Keratinocyte (primary cell): ENCODE measurements at regions not wholly inside any gene's neighbourhood (a gene's known extent, or its start where the extent isn't known, plus 50 kb on each side); places are given as distances from the start of the nearest gene placed in this dataset.

ENCODE experiments used
- DNase-seq: peaks from one replicate; pipeline ENCODE4 v3.0.0-alpha.2; 2011; ENCODE audit warnings: low read depth, missing footprints, low spot score
- FAIRE-seq: peaks from 2 replicates; lab custom pipeline; 2011; peaks lifted over from hg19 to GRCh38; lab: Jason Lieb, UNC
- H2AFZ ChIP-seq: 2 replicates; pipeline ENCODE4 v1.6.0; 2012; ENCODE audit warnings: low read length, control low read depth, inconsistent platforms; ENCODE audit not compliant: control insufficient read depth
- H3K27ac ChIP-seq: 2 replicates; pipeline ENCODE4 v1.5.1; 2011; ENCODE audit warnings: low read length; ENCODE audit not compliant: control insufficient read depth, insufficient read depth
- H3K27me3 ChIP-seq: 3 replicates; pipeline ENCODE4 v1.6.0; 2011; ENCODE audit warnings: low read length; ENCODE audit not compliant: control insufficient read depth, insufficient read depth; ENCODE audit errors: extremely low read depth
- H3K36me3 ChIP-seq, 2 experiments: 2 replicates in 1 of 2; 3 replicates in 1 of 2; pipeline ENCODE4 v1.5.1; 2011; ENCODE audit warnings: low read length in 2 of 2, mild to moderate bottlenecking in 1 of 2; ENCODE audit not compliant: control insufficient read depth in 2 of 2, insufficient read depth in 2 of 2; ENCODE audit errors: extremely low read depth in 1 of 2
- H3K4me1 ChIP-seq: 3 replicates; pipeline ENCODE4 v1.5.1; 2011; ENCODE audit warnings: low read length; ENCODE audit not compliant: control insufficient read depth, insufficient read depth; ENCODE audit errors: extremely low read depth
- H3K4me2 ChIP-seq: 3 replicates; pipeline ENCODE4 v1.6.0; 2011; ENCODE audit warnings: low read depth, low read length; ENCODE audit not compliant: control insufficient read depth, insufficient read depth; ENCODE audit errors: extremely low read depth
- H3K4me3 ChIP-seq, 3 experiments: fragments of 200-600 bp in 1 of 3; sonication (generic) in 1 of 3; 2 replicates in 2 of 3; 3 replicates in 1 of 3; pipeline ENCODE4 v1.5.1; 2011 to 2016; ENCODE audit warnings: low read length in 3 of 3, mild to moderate bottlenecking in 3 of 3, control low read depth in 2 of 3, inconsistent platforms in 1 of 3, low read depth in 1 of 3, mixed read lengths in 1 of 3, mixed run types in 1 of 3, moderate library complexity in 1 of 3; ENCODE audit not compliant: control insufficient read depth in 2 of 3, insufficient read depth in 2 of 3; ENCODE audit errors: extremely low read depth in 1 of 3
- H3K79me2 ChIP-seq: 2 replicates; pipeline ENCODE4 v1.6.0; 2012; ENCODE audit warnings: low read length; ENCODE audit not compliant: control insufficient read depth, insufficient read depth
- H3K9ac ChIP-seq: 3 replicates; pipeline ENCODE4 v1.6.0; 2011; ENCODE audit warnings: low read length; ENCODE audit not compliant: control insufficient read depth, insufficient read depth; ENCODE audit errors: extremely low read depth
- H3K9me1 ChIP-seq: 3 replicates; pipeline ENCODE4 v1.6.0; 2011; ENCODE audit warnings: low read length; ENCODE audit not compliant: control insufficient read depth, insufficient read depth; ENCODE audit errors: extremely low read depth
- H3K9me3 ChIP-seq: 2 replicates; pipeline ENCODE4 v1.5.1; 2012; ENCODE audit warnings: low read depth, low read length; ENCODE audit not compliant: control insufficient read depth
- H4K20me1 ChIP-seq: 3 replicates; pipeline ENCODE4 v1.6.0; 2011; ENCODE audit warnings: low read length; ENCODE audit not compliant: control insufficient read depth, insufficient read depth; ENCODE audit errors: extremely low read depth
- EZH2 ChIP-seq: IDR thresholded peaks from one replicate; pipeline ENCODE4 v1.6.1; 2012; ENCODE audit warnings: inconsistent platforms, mild to moderate bottlenecking, low read length, moderate library complexity
- dilution Hi-C: fragments of 300-500 bp; cut with MboI; formaldehyde crosslinking; loops from one replicate; pipeline ENCODE4 v1.7.0; 2020; ENCODE audit warnings: low sequenced_read_pairs; ENCODE audit not compliant: extremely low pct_ligation_motif_present
- TF ChIP-seq, protein P1 (sequence below), 3 experiments: IDR thresholded peaks in 1 of 3; conservative IDR thresholded peaks in 1 of 3; optimal IDR thresholded peaks in 1 of 3; 2 replicates in 2 of 3; 3 replicates in 1 of 3; pipeline versions ENCODE3 to v1.5.1; 2011; ENCODE audit warnings: low read length in 3 of 3, mild to moderate bottlenecking in 3 of 3, moderate library complexity in 2 of 3, control low read depth in 1 of 3, inconsistent platforms in 1 of 3; ENCODE audit not compliant: insufficient read depth in 2 of 3; ENCODE audit errors: extremely low read depth in 1 of 3

DNA sequence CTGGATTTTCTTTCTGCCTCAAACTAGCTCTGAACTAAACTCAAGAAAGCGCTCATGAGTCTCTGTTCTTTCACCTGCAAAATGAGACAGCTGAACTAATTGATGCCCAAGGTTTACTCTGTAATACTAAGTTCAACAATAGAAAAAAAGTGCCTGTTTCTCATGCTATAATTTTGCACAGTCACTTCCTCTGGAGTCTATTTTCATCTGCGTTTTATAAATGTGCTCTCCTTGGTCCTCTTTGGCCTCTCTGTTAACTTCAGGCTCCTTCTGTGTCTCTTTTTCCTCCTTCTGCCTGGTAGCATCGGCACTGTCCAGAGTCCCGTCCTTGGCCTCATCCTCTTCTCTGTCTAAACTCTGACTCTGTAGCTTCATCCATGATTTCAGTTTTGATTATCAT lies 311.9 kb upstream of the TLE4 start:
- no peaks in the 10 kb centered on the region for H3K79me2 ChIP-seq
- H3K4me3 ChIP-seq, result no peak overlapping the region
- no peaks in the 10 kb centered on the region for H3K9me3 ChIP-seq
- H4K20me1 ChIP-seq, result no peaks in the 10 kb centered on the region
- DNase-seq, result no peak
- H2AFZ ChIP-seq, result no peak overlapping the region
- no peak overlapping the region for H3K27ac ChIP-seq
- dilution Hi-C loops, result no loop called here
- H3K36me3 ChIP-seq, result no peaks in the 10 kb centered on the region
- H3K4me2 ChIP-seq, result no peak overlapping the region
- no peak overlapping the region for H3K9ac ChIP-seq
- peaks cover 5% of the 10 kb centered on the region for H3K4me1 ChIP-seq
- no peak for TF ChIP-seq EZH2
- TF ChIP-seq, protein P1, sequence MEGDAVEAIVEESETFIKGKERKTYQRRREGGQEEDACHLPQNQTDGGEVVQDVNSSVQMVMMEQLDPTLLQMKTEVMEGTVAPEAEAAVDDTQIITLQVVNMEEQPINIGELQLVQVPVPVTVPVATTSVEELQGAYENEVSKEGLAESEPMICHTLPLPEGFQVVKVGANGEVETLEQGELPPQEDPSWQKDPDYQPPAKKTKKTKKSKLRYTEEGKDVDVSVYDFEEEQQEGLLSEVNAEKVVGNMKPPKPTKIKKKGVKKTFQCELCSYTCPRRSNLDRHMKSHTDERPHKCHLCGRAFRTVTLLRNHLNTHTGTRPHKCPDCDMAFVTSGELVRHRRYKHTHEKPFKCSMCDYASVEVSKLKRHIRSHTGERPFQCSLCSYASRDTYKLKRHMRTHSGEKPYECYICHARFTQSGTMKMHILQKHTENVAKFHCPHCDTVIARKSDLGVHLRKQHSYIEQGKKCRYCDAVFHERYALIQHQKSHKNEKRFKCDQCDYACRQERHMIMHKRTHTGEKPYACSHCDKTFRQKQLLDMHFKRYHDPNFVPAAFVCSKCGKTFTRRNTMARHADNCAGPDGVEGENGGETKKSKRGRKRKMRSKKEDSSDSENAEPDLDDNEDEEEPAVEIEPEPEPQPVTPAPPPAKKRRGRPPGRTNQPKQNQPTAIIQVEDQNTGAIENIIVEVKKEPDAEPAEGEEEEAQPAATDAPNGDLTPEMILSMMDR (optimal IDR thresholded peaks at IDR 0.05 in 1 of 3, IDR thresholded peaks at IDR 0.05 in 1 of 3, conservative IDR thresholded peaks at IDR 0.05 in 1 of 3; ENCODE audit: extremely low read depth in 1 of 3, insufficient read depth in 2 of 3, low read length in 3 of 3), result no peak
- FAIRE-seq, result no peak
- no peaks in the 10 kb centered on the region for H3K9me1 ChIP-seq
- peaks cover 23% of the 10 kb centered on the region for H3K27me3 ChIP-seq

DNA sequence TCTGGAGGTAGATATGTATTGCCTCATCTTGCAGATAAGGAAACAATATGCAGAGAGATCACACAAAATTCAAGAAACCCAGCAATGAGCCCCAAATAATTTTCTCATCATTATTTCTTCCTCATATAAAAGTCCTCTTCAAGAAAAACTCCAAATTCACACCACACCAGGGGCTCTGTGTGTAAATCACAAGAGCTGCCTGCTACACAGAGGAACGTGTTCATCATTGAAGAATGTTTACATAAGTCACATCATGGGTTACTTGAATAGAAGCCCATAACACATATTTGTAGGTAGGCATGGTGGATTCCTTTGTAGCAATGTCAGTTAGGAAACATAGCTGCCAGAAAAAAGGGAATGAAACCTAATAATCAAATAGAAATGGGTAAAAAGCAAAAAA lies 308.1 kb upstream of the TLE4 start:
- Histone ChIP-seq H3K4me1 (no peaks in the 10 kb centered on the region), H4K20me1 (no peaks in the 10 kb centered on the region), H3K27me3 (no peaks in the 10 kb centered on the region), H3K9ac (no peak overlapping the region), H2AFZ (no peak overlapping the region), H3K4me2 (no peak overlapping the region), H3K4me3 (no peak overlapping the region), H3K9me3 (no peaks in the 10 kb centered on the region), H3K9me1 (no peaks in the 10 kb centered on the region), H3K36me3 (no peaks in the 10 kb centered on the region), H3K79me2 (no peaks in the 10 kb centered on the region), H3K27ac (no peak overlapping the region)
- FAIRE-seq (no peak), DNase-seq (no peak)
- dilution Hi-C loops, result no loop called here
- TF ChIP-seq EZH2, result no peak
- TF ChIP-seq, protein P1 (optimal IDR thresholded peaks at IDR 0.05 in 1 of 3, IDR thresholded peaks at IDR 0.05 in 1 of 3, conservative IDR thresholded peaks at IDR 0.05 in 1 of 3; ENCODE audit: extremely low read depth in 1 of 3, insufficient read depth in 2 of 3, low read length in 3 of 3), result no peak
